ENCODE measurements at regions not wholly inside any gene's neighbourhood (a gene's known extent, or its start where the extent isn't known, plus 50 kb on each side); places are given as distances from the start of the nearest gene placed in this dataset.

DNA sequence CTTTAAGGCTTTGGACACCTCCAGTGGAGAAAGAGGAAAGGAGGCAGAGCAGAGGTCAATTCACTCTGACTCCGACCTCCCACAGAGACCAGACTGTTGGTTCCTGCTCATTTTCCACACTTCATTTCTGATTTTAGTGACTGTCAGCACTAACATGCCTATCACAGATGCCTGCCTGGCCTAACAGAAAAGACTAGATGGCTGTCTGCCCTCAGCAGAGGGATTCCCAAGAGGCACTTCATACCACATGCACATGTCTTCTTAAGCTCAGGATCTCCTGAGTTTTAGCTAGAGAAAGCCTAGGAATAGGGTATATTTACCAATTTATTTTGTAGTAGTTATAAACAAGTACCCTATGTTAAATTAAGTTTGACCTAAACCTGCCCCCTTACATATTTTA lies 336.0 kb downstream of the ENC1 start:
- TF ChIP-seq SIX5 (IDR thresholded peaks at IDR 0.05; ENCODE audit: low read depth, low read length) (no peak), EP300 (IDR thresholded peaks at IDR 0.05; ENCODE audit: borderline replicate concordance in 1 of 2, low read depth in 2 of 2, low read length in 2 of 2) (no peak), MAFK (IDR thresholded peaks at IDR 0.05; ENCODE audit: low read depth, low read length) (no peak), GABPA (IDR thresholded peaks at IDR 0.05; ENCODE audit: borderline replicate concordance, insufficient read depth, low read length) (no peak), POLR2A (IDR thresholded peaks at IDR 0.05; ENCODE audit: control extremely low read depth in 1 of 2, low read depth in 2 of 2, low read length in 2 of 2) (no peak), ZNF274 (IDR thresholded peaks at IDR 0.05; ENCODE audit: borderline replicate concordance, extremely low read depth, low read length) (no peak)
- TF ChIP-seq, protein P1, sequence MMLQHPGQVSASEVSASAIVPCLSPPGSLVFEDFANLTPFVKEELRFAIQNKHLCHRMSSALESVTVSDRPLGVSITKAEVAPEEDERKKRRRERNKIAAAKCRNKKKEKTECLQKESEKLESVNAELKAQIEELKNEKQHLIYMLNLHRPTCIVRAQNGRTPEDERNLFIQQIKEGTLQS (IDR thresholded peaks at IDR 0.05; ENCODE audit: insufficient read depth, low read depth, low read length) = no peak
- TF ChIP-seq, protein P2, sequence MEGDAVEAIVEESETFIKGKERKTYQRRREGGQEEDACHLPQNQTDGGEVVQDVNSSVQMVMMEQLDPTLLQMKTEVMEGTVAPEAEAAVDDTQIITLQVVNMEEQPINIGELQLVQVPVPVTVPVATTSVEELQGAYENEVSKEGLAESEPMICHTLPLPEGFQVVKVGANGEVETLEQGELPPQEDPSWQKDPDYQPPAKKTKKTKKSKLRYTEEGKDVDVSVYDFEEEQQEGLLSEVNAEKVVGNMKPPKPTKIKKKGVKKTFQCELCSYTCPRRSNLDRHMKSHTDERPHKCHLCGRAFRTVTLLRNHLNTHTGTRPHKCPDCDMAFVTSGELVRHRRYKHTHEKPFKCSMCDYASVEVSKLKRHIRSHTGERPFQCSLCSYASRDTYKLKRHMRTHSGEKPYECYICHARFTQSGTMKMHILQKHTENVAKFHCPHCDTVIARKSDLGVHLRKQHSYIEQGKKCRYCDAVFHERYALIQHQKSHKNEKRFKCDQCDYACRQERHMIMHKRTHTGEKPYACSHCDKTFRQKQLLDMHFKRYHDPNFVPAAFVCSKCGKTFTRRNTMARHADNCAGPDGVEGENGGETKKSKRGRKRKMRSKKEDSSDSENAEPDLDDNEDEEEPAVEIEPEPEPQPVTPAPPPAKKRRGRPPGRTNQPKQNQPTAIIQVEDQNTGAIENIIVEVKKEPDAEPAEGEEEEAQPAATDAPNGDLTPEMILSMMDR (IDR thresholded peaks at IDR 0.05; ENCODE audit: control extremely low read depth in 1 of 3, insufficient read depth in 1 of 3, low read depth in 1 of 3, low read length in 3 of 3) = no peak
